ENCODE measurements at regions not wholly inside any gene's neighbourhood (a gene's known extent, or its start where the extent isn't known, plus 50 kb on each side); places are given as distances from the start of the nearest gene placed in this dataset.

GRCh38 chr17:34456121-34456520, 93.1 kb upstream of the CCL1 start:
- H3K4me2 ChIP-seq (ENCODE audit: extremely low read depth, insufficient read depth, low read length) = no peak overlapping the region
- no peak overlapping the region for H2AFZ ChIP-seq (ENCODE audit: low read length)
- no peak overlapping the region for H3K9ac ChIP-seq (ENCODE audit: insufficient read depth, low read length)
- H3K9me3 ChIP-seq (ENCODE audit: control insufficient read depth, insufficient read depth, low read depth, low read length) = no peaks in the 10 kb centered on the region
- no peak overlapping the region for H3K27ac ChIP-seq (ENCODE audit: insufficient read depth, low read length)
- TF ChIP-seq CTCF (conservative IDR thresholded peaks at IDR 0.05 in 1 of 2, IDR thresholded peaks at IDR 0.05 in 1 of 2; ENCODE audit: low read depth in 1 of 2, low read length in 2 of 2) (no peak), EZH2 (IDR thresholded peaks at IDR 0.05; ENCODE audit: low read length, missing control alignments) (no peak)
- H3K79me2 ChIP-seq (ENCODE audit: control insufficient read depth, insufficient read depth, low read length) = no peaks in the 10 kb centered on the region
- no peak overlapping the region for H3K4me3 ChIP-seq (replicated peaks in 1 of 4; ENCODE audit: control extremely low read depth in 1 of 4, insufficient read depth in 1 of 4, low read depth in 3 of 4, low read length in 4 of 4)
- H3K36me3 ChIP-seq (ENCODE audit: control insufficient read depth, insufficient read depth, low read length) = no peaks in the 10 kb centered on the region
- H3K4me1 ChIP-seq (ENCODE audit: control insufficient read depth, extremely low read depth, insufficient read depth, low read length) = no peaks in the 10 kb centered on the region
- no peak for DNase-seq (ENCODE audit: low read depth in 2 of 2)
- no peaks in the 10 kb centered on the region for H4K20me1 ChIP-seq (ENCODE audit: control insufficient read depth, extremely low read depth, insufficient read depth, low read length)
- H3K27me3 ChIP-seq (ENCODE audit: control insufficient read depth, insufficient read depth, low read length) = no peaks in the 10 kb centered on the region

GRCh38 chr17:34452769-34453168, 89.7 kb upstream of the CCL1 start:
- Histone ChIP-seq H2AFZ (ENCODE audit: low read length) (no peak overlapping the region), H3K27me3 (ENCODE audit: control insufficient read depth, insufficient read depth, low read length) (no peaks in the 10 kb centered on the region), H3K79me2 (ENCODE audit: control insufficient read depth, insufficient read depth, low read length) (no peaks in the 10 kb centered on the region), H3K9me3 (ENCODE audit: control insufficient read depth, insufficient read depth, low read depth, low read length) (no peaks in the 10 kb centered on the region), H3K27ac (ENCODE audit: insufficient read depth, low read length) (no peak overlapping the region), H3K4me2 (ENCODE audit: extremely low read depth, insufficient read depth, low read length) (no peak overlapping the region), H4K20me1 (ENCODE audit: control insufficient read depth, extremely low read depth, insufficient read depth, low read length) (no peaks in the 10 kb centered on the region), H3K4me1 (ENCODE audit: control insufficient read depth, extremely low read depth, insufficient read depth, low read length) (no peaks in the 10 kb centered on the region), H3K36me3 (ENCODE audit: control insufficient read depth, insufficient read depth, low read length) (no peaks in the 10 kb centered on the region), H3K4me3 (replicated peaks in 1 of 4; ENCODE audit: control extremely low read depth in 1 of 4, insufficient read depth in 1 of 4, low read depth in 3 of 4, low read length in 4 of 4) (no peak overlapping the region), H3K9ac (ENCODE audit: insufficient read depth, low read length) (no peak overlapping the region)
- no peak for TF ChIP-seq CTCF (conservative IDR thresholded peaks at IDR 0.05 in 1 of 2, IDR thresholded peaks at IDR 0.05 in 1 of 2; ENCODE audit: low read depth in 1 of 2, low read length in 2 of 2)
- no peak for TF ChIP-seq EZH2 (IDR thresholded peaks at IDR 0.05; ENCODE audit: low read length, missing control alignments)
- DNase-seq (ENCODE audit: low read depth in 2 of 2) = peak in 1 of 2 donors; percentile 40

- Histone ChIP-seq H3K27ac (ENCODE audit: insufficient read depth, low read length) (no peak overlapping the region), H3K4me2 (ENCODE audit: extremely low read depth, insufficient read depth, low read length) (no peak overlapping the region), H4K20me1 (ENCODE audit: control insufficient read depth, extremely low read depth, insufficient read depth, low read length) (no peaks in the 10 kb centered on the region), H3K4me3 (replicated peaks in 1 of 4; ENCODE audit: control extremely low read depth in 1 of 4, insufficient read depth in 1 of 4, low read depth in 3 of 4, low read length in 4 of 4) (no peak overlapping the region), H3K36me3 (ENCODE audit: control insufficient read depth, insufficient read depth, low read length) (no peaks in the 10 kb centered on the region), H3K79me2 (ENCODE audit: control insufficient read depth, insufficient read depth, low read length) (no peaks in the 10 kb centered on the region), H2AFZ (ENCODE audit: low read length) (no peak overlapping the region), H3K4me1 (ENCODE audit: control insufficient read depth, extremely low read depth, insufficient read depth, low read length) (no peaks in the 10 kb centered on the region), H3K9ac (ENCODE audit: insufficient read depth, low read length) (no peak overlapping the region), H3K27me3 (ENCODE audit: control insufficient read depth, insufficient read depth, low read length) (no peaks in the 10 kb centered on the region), H3K9me3 (ENCODE audit: control insufficient read depth, insufficient read depth, low read depth, low read length) (no peaks in the 10 kb centered on the region)
- no peak for DNase-seq (ENCODE audit: low read depth in 2 of 2)
- no peak for TF ChIP-seq CTCF (conservative IDR thresholded peaks at IDR 0.05 in 1 of 2, IDR thresholded peaks at IDR 0.05 in 1 of 2; ENCODE audit: low read depth in 1 of 2, low read length in 2 of 2)
- no peak for TF ChIP-seq EZH2 (IDR thresholded peaks at IDR 0.05; ENCODE audit: low read length, missing control alignments)
Observed at GRCh38 chr17:34451313-34451712, 88.3 kb upstream of the CCL1 start.

Data from fibroblast of lung (primary cell).